Smooth muscle cell (in vitro differentiated cells): ENCODE measurements at regions not wholly inside any gene's neighbourhood (a gene's known extent, or its start where the extent isn't known, plus 50 kb on each side); places are given as distances from the start of the nearest gene placed in this dataset.

Source experiments
- DNase-seq: peaks from one replicate; lab custom pipeline; 2025; ENCODE audit not compliant: unreplicated experiment; lab: John Stamatoyannopoulos, UW
- H2AFZ ChIP-seq: fragments of 200-600 bp; sonication (generic); 2 replicates; pipeline ENCODE4 v1.6.0; 2016; ENCODE audit warnings: antibody characterized with exemption, low read depth, mild to moderate bottlenecking
- H3F3A ChIP-seq: fragments of 200-600 bp; sonication (generic); 2 replicates; pipeline ENCODE4 v1.6.0; 2017; ENCODE audit warnings: antibody characterized with exemption, low read depth
- H3K27ac ChIP-seq: fragments of 200-600 bp; sonication (generic); 2 replicates; pipeline ENCODE4 v1.5.1; 2016; ENCODE audit warnings: low read depth, mild to moderate bottlenecking
- H3K27me3 ChIP-seq: fragments of 200-600 bp; sonication (generic); 2 replicates; pipeline ENCODE4 v1.6.1; 2016; ENCODE audit warnings: low read depth, mild to moderate bottlenecking
- H3K36me3 ChIP-seq: fragments of 200-600 bp; sonication (generic); 2 replicates; pipeline ENCODE4 v1.5.1; 2016; ENCODE audit warnings: low read depth
- H3K4me1 ChIP-seq: fragments of 200-600 bp; sonication (generic); 2 replicates; pipeline ENCODE4 v1.5.1; 2016; ENCODE audit warnings: low read depth
- H3K4me2 ChIP-seq: fragments of 200-600 bp; sonication (generic); 2 replicates; pipeline ENCODE4 v1.6.0; 2016; ENCODE audit warnings: mild to moderate bottlenecking
- H3K4me3 ChIP-seq: fragments of 200-600 bp; sonication (generic); 2 replicates; pipeline ENCODE4 v1.5.1; 2016; ENCODE audit warnings: mild to moderate bottlenecking
- H3K79me2 ChIP-seq: fragments of 200-600 bp; sonication (generic); 2 replicates; pipeline ENCODE4 v1.6.0; 2016; ENCODE audit warnings: low read depth, mild to moderate bottlenecking
- H3K9ac ChIP-seq: fragments of 200-600 bp; sonication (generic); 2 replicates; pipeline ENCODE4 v1.6.0; 2016; ENCODE audit warnings: low read depth
- H3K9me3 ChIP-seq: fragments of 200-600 bp; sonication (generic); replicated peaks from 2 replicates; pipeline ENCODE4 v1.5.1; 2016; ENCODE audit warnings: low read depth
- H4K20me1 ChIP-seq: fragments of 200-600 bp; sonication (generic); 2 replicates; pipeline ENCODE4 v1.6.0; 2016; ENCODE audit warnings: low read depth
- CTCF ChIP-seq: fragments of 200-600 bp; sonication (generic); IDR thresholded peaks from 2 replicates; pipeline ENCODE4 v1.5.1; 2017; ENCODE audit warnings: borderline replicate concordance, mild to moderate bottlenecking, antibody characterized with exemption; ENCODE audit not compliant: insufficient read depth, poor library complexity, severe bottlenecking
- WGBS: methylation state at CpG from one replicate; pipeline ENCODE4 v1.1.7; 2016; ENCODE audit warnings: low lambda C conversion rate; 5-methylcytosine and 5-hydroxymethylcytosine counted together

DNA sequence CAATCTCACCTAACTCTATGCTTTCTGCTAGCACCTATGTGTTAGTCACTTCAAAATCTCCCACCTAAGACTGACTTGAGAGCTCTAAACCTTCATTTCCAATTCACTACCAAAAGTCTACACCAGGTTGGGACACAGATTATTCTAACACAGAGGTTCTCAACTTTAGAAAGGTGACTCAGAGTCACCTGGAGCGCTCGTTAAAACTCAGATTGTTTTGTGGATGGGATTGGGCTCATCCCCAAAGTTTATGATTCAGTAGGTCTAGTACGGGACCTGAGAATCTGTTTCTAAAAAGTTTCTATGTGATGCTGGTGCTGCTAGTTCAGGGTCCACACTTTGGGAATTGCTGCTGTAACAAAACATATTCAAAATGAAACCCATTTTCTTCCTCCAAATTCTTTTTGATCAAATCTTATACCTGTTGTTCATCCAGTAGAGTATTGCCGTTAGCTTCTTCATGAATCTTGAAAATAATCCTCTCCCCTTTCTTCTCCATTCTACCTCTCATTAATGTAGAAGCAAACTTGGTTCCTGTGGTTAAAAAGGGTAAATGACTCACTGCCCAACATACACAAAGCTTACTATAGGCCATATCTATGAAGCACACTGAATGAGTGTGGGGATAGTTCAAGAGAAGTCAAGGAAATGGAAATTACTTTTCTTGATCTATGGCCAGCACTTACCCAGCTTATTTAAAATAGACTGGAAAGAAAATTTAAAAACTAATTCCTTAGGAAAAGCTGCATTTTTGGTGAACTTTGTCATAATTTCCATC lies 206.7 kb downstream of the KIF21A start:
- peak overlapping the region; percentile 73 for H3K9ac ChIP-seq
- no peaks in the 10 kb centered on the region for H4K20me1 ChIP-seq
- peaks cover 19% of the 10 kb centered on the region for H3F3A ChIP-seq
- 71% methylated on average over 4 of the region's 4 CpGs for WGBS
- peak overlapping the region; percentile 96 for H3K27ac ChIP-seq
- H3K79me2 ChIP-seq: no peaks in the 10 kb centered on the region
- no peaks in the 10 kb centered on the region for H3K27me3 ChIP-seq
- H3K36me3 ChIP-seq: no peaks in the 10 kb centered on the region
- peak overlapping the region; percentile 12 for H2AFZ ChIP-seq
- H3K4me2 ChIP-seq: peak overlapping the region; percentile 73
- no peak overlapping the region for H3K4me3 ChIP-seq
- H3K9me3 ChIP-seq: no peaks in the 10 kb centered on the region
- TF ChIP-seq CTCF: no peak
- peaks cover 17% of the 10 kb centered on the region for H3K4me1 ChIP-seq
- no peak for DNase-seq

GRCh38 chr12:39230086-39230485 lies 212.8 kb downstream of the KIF21A start:
- Histone ChIP-seq H3K79me2 (no peaks in the 10 kb centered on the region), H3K4me2 (peak overlapping the region; percentile 64), H3K9ac (no peak overlapping the region), H4K20me1 (no peaks in the 10 kb centered on the region), H3K36me3 (no peaks in the 10 kb centered on the region), H3K27me3 (no peaks in the 10 kb centered on the region), H3K4me3 (no peak overlapping the region), H3K27ac (no peak overlapping the region), H2AFZ (no peak overlapping the region), H3F3A (no peaks in the 10 kb centered on the region), H3K4me1 (peaks cover 6% of the 10 kb centered on the region), H3K9me3 (no peaks in the 10 kb centered on the region)
- DNase-seq: no peak
- 52% methylated on average over 3 of the region's 3 CpGs for WGBS
- TF ChIP-seq CTCF: no peak

- Histone ChIP-seq H4K20me1 (no peaks in the 10 kb centered on the region), H3K79me2 (no peaks in the 10 kb centered on the region), H3K9me3 (no peaks in the 10 kb centered on the region), H3K27me3 (no peaks in the 10 kb centered on the region), H3K4me2 (peak overlapping the region; percentile 39), H3K4me1 (peaks cover 6% of the 10 kb centered on the region), H3K9ac (no peak overlapping the region), H3K36me3 (no peaks in the 10 kb centered on the region), H3K27ac (no peak overlapping the region), H3F3A (no peaks in the 10 kb centered on the region), H2AFZ (no peak overlapping the region), H3K4me3 (no peak overlapping the region)
- WGBS: 45% methylated on average over 2 of the region's 2 CpGs
- no peak for DNase-seq
- no peak for TF ChIP-seq CTCF
These were observed 215.7 kb downstream of the KIF21A start for GRCh38 chr12:39227218-39227617.

DNA sequence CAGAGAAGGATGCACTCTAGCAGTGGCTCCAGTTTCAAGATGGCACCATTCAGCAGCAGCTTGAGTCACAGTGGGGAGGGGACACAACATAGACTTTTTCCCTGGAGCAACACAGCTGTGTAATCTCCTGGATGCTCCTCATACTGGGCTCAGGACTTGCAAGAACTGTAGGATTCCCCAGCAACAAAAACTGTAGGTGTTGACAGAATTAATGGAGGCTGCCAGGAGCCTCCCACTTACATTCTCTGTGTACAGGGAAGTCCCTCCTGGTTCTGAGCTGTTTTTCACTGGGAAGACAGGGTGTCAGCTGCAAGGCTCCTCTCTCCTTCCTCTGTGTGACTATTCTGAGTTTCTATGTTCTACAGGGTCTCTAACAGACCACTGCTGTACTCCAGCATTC lies 217.9 kb downstream of the KIF21A start:
- no peaks in the 10 kb centered on the region for H4K20me1 ChIP-seq
- no peak overlapping the region for H2AFZ ChIP-seq
- peaks cover 5% of the 10 kb centered on the region for H3K4me1 ChIP-seq
- H3K27ac ChIP-seq: no peak overlapping the region
- no peak for DNase-seq
- H3F3A ChIP-seq: no peaks in the 10 kb centered on the region
- no peaks in the 10 kb centered on the region for H3K36me3 ChIP-seq
- no peak overlapping the region for H3K4me2 ChIP-seq
- no peak for TF ChIP-seq CTCF
- H3K4me3 ChIP-seq: no peak overlapping the region
- no peaks in the 10 kb centered on the region for H3K27me3 ChIP-seq
- H3K79me2 ChIP-seq: no peaks in the 10 kb centered on the region
- no peak overlapping the region for H3K9ac ChIP-seq
- H3K9me3 ChIP-seq: no peaks in the 10 kb centered on the region
